ENCODE measurements at regions not wholly inside any gene's neighbourhood (a gene's known extent, or its start where the extent isn't known, plus 50 kb on each side); places are given as distances from the start of the nearest gene placed in this dataset.

DNA sequence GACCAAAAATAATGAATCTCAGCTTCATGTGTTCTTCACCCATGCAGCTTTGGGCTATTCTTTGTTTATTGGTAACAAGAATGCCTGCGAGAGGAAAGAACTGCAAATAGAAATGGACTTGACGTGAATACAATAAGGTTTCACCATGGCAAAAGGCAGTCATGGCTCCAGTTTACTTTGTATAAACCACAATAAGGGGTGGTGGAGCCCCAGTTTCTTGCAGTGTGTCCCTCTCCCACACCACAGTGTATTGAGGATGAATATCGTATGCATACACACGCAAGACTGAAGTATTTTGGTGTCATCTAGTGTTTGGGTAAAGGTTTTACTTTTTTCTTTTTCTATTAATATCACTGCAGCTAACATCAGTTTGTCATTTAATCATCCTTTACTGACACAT, 159.7 kb upstream of the CNTN4 start:
- TF ChIP-seq RB1 (IDR thresholded peaks at IDR 0.05; ENCODE audit: low read depth) (no peak), SRSF7 (optimal IDR thresholded peaks at IDR 0.05; ENCODE audit: low read depth, low read length) (no peak), ARID2 (IDR thresholded peaks at IDR 0.05) (no peak), ATF1 (CRISPR knock-in tag; IDR thresholded peaks at IDR 0.05) (no peak), ATF1 (tag; IDR thresholded peaks at IDR 0.05) (no peak), RBM15 (IDR thresholded peaks at IDR 0.05; ENCODE audit: insufficient read depth, low read length) (no peak), ZNF717 (CRISPR knock-in tag; IDR thresholded peaks at IDR 0.05) (no peak), TAF7 (tag; IDR thresholded peaks at IDR 0.05) (no peak), ZSCAN32 (CRISPR knock-in tag; IDR thresholded peaks at IDR 0.05) (no peak)
- TF ChIP-seq, protein P1, sequence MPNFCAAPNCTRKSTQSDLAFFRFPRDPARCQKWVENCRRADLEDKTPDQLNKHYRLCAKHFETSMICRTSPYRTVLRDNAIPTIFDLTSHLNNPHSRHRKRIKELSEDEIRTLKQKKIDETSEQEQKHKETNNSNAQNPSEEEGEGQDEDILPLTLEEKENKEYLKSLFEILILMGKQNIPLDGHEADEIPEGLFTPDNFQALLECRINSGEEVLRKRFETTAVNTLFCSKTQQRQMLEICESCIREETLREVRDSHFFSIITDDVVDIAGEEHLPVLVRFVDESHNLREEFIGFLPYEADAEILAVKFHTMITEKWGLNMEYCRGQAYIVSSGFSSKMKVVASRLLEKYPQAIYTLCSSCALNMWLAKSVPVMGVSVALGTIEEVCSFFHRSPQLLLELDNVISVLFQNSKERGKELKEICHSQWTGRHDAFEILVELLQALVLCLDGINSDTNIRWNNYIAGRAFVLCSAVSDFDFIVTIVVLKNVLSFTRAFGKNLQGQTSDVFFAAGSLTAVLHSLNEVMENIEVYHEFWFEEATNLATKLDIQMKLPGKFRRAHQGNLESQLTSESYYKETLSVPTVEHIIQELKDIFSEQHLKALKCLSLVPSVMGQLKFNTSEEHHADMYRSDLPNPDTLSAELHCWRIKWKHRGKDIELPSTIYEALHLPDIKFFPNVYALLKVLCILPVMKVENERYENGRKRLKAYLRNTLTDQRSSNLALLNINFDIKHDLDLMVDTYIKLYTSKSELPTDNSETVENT (CRISPR knock-in tag; IDR thresholded peaks at IDR 0.05): no peak
- TF ChIP-seq, protein P2, sequence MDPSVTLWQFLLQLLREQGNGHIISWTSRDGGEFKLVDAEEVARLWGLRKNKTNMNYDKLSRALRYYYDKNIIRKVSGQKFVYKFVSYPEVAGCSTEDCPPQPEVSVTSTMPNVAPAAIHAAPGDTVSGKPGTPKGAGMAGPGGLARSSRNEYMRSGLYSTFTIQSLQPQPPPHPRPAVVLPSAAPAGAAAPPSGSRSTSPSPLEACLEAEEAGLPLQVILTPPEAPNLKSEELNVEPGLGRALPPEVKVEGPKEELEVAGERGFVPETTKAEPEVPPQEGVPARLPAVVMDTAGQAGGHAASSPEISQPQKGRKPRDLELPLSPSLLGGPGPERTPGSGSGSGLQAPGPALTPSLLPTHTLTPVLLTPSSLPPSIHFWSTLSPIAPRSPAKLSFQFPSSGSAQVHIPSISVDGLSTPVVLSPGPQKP (CRISPR knock-in tag; IDR thresholded peaks at IDR 0.05): no peak
- POLR2A ChIA-PET: interaction anchor here (0.7 kb wide), 1 partner anchor 59 kb away, joined by 3 read pairs; no protein-coding TSS in a partner anchor
- 5% methylated on average over 4 of the region's 4 CpGs for WGBS (ENCODE audit: insufficient coverage, low coverage, missing lambda C conversion rate)
- no peaks in the 10 kb centered on the region for H3K36me3 ChIP-seq (ENCODE audit: control insufficient read depth, insufficient read depth, low read length)
- no peak overlapping the region for H3K4me3 ChIP-seq
- H3K79me2 ChIP-seq (ENCODE audit: control insufficient read depth, insufficient read depth, low read length): no peaks in the 10 kb centered on the region
- no peak overlapping the region for H3K9ac ChIP-seq (ENCODE audit: insufficient read depth in 1 of 2, low read depth in 2 of 2, low read length in 2 of 2)
- no TSS peak for BruUV-seq (replicated peaks)
- no peaks in the 10 kb centered on the region; the same call in 1 of the 2 replicates for H3K9me3 ChIP-seq (replicated peaks; ENCODE audit: control insufficient read depth, insufficient read depth, low read depth, low read length)
- in situ Hi-C loops (cut with MboI): no loop called here
- ATAC-seq: no peak
- no peak for FAIRE-seq
- no peak overlapping the region for H2AFZ ChIP-seq (ENCODE audit: low read depth, low read length)
- intact Hi-C loops (cut with micrococcal nuclease): no loop called here
- DNase-seq (ENCODE audit: extremely low read depth in 1 of 4, low spot score in 3 of 4): no peak
- no peaks in the 10 kb centered on the region for H3K9me1 ChIP-seq (ENCODE audit: control insufficient read depth, insufficient read depth, low read length)
- no peaks in the 10 kb centered on the region for H3K4me1 ChIP-seq (replicated peaks in 1 of 2; ENCODE audit: control insufficient read depth in 2 of 2, insufficient read depth in 2 of 2, low read length in 2 of 2)
- no peak overlapping the region for H3K4me2 ChIP-seq (ENCODE audit: insufficient read depth, low read length)
- no peaks in the 10 kb centered on the region for H3K27me3 ChIP-seq (ENCODE audit: control insufficient read depth in 2 of 2, insufficient read depth in 2 of 2, low read length in 2 of 2)
- CTCF ChIA-PET (ENCODE audit: low intra/inter-chr PET ratio): no interaction called here
- no peak overlapping the region for H3K27ac ChIP-seq (ENCODE audit: extremely low read depth, low read depth, low read length)
- no peaks in the 10 kb centered on the region for H4K20me1 ChIP-seq (replicated peaks; ENCODE audit: control insufficient read depth, insufficient read depth, low read length)
